ENCODE measurements at regions not wholly inside any gene's neighbourhood (a gene's known extent, or its start where the extent isn't known, plus 50 kb on each side); places are given as distances from the start of the nearest gene placed in this dataset.

DNA sequence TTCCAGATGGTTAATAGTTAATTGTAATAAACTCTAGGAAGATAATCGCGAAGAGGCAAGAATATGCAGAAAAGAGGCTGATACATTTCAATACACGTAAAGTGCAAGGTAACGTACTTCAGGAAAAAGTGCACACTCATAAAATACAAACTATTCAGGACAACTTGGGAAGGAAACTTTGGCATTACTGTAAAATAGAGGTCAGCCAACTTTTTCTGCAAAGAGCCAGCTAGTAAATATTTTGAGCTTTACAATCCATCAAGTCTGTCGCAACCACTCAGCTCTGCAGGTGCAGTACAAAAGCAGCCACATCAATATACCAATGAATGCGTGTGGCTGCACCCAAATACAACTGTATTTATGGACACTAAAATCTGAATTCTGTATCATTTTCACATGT, 51.6 kb upstream of the THUMPD3 start:
- Histone ChIP-seq H3K36me3 (ENCODE audit: control insufficient read depth, insufficient read depth, low read length) (no peaks in the 10 kb centered on the region), H3K4ac (ENCODE audit: low read depth, low read length) (no peak overlapping the region), H3K79me1 (ENCODE audit: low read length) (no peaks in the 10 kb centered on the region), H3K79me2 (ENCODE audit: control insufficient read depth, insufficient read depth, low read length) (no peaks in the 10 kb centered on the region), H3K4me3 (ENCODE audit: low read length) (no peak overlapping the region), H3K4me2 (ENCODE audit: low read length) (no peak overlapping the region), H3K27ac (ENCODE audit: low read depth, low read length) (no peak overlapping the region), H3K4me1 (ENCODE audit: control insufficient read depth, low read depth, low read length) (no peaks in the 10 kb centered on the region), H2BK120ac (ENCODE audit: low read depth, low read length) (no peak overlapping the region), H2BK15ac (replicated peaks; ENCODE audit: low read depth) (no peak overlapping the region), H3K27me3 (ENCODE audit: insufficient read depth, low read length, poor library complexity) (no peaks in the 10 kb centered on the region), H4K8ac (ENCODE audit: low read depth, low read length) (no peak overlapping the region), H2BK5ac (ENCODE audit: low read length) (no peak overlapping the region), H4K5ac (ENCODE audit: low read length) (no peak overlapping the region), H3K23ac (ENCODE audit: low read length) (no peak overlapping the region), H3K56ac (ENCODE audit: low read length) (no peak overlapping the region), H2AK5ac (ENCODE audit: low read length) (no peak overlapping the region), H3K18ac (ENCODE audit: low read length) (no peak overlapping the region), H3K9ac (ENCODE audit: low read length) (no peak overlapping the region)
- no peak for DNase-seq
- no CpG with 5 or more reads among the region's 6 CpGs for WGBS (ENCODE audit: extremely low coverage, insufficient coverage, low lambda C conversion rate)
